ENCODE measurements at regions not wholly inside any gene's neighbourhood (a gene's known extent, or its start where the extent isn't known, plus 50 kb on each side); places are given as distances from the start of the nearest gene placed in this dataset.

- H3K9me3 ChIP-seq (replicated peaks; ENCODE audit: control insufficient read depth, insufficient read depth, low read depth, low read length), result no peaks in the 10 kb centered on the region
- no peak overlapping the region for H3K27ac ChIP-seq (ENCODE audit: extremely low read depth, low read depth, low read length)
- no peak for ATAC-seq
- no TSS peak for BruUV-seq (replicated peaks)
- H2AFZ ChIP-seq (ENCODE audit: low read depth, low read length), result no peak overlapping the region
- H3K36me3 ChIP-seq (ENCODE audit: control insufficient read depth, insufficient read depth, low read length), result no peaks in the 10 kb centered on the region
- no peaks in the 10 kb centered on the region for H4K20me1 ChIP-seq (replicated peaks; ENCODE audit: control insufficient read depth, insufficient read depth, low read length)
- intact Hi-C loops (cut with micrococcal nuclease) (no loop called here), in situ Hi-C loops (cut with MboI) (no loop called here)
- no peaks in the 10 kb centered on the region for H3K79me2 ChIP-seq (ENCODE audit: control insufficient read depth, insufficient read depth, low read length)
- no peaks in the 10 kb centered on the region for H3K9me1 ChIP-seq (ENCODE audit: control insufficient read depth, insufficient read depth, low read length)
- no peak overlapping the region for H3K4me3 ChIP-seq
- no peaks in the 10 kb centered on the region for H3K27me3 ChIP-seq (ENCODE audit: control insufficient read depth in 2 of 2, insufficient read depth in 2 of 2, low read length in 2 of 2)
- 0% methylated on average over 1 of the region's 1 CpG for whole genome bisulfite sequencing (ENCODE audit: insufficient coverage, low coverage, missing lambda C conversion rate)
- no peak for DNase-seq (ENCODE audit: extremely low read depth in 1 of 4, low spot score in 3 of 4)
- POLR2A ChIA-PET, result interaction anchor here (0.5 to 0.9 kb wide), 2 partner anchors 10 to 12 kb away, joined by 3 read pairs; no protein-coding TSS in a partner anchor
- CTCF ChIA-PET (ENCODE audit: low intra/inter-chr PET ratio), result no interaction called here
- no peak overlapping the region for H3K4me2 ChIP-seq (ENCODE audit: insufficient read depth, low read length)
- H3K9ac ChIP-seq (ENCODE audit: insufficient read depth in 1 of 2, low read depth in 2 of 2, low read length in 2 of 2), result no peak overlapping the region
- no peaks in the 10 kb centered on the region for H3K4me1 ChIP-seq (replicated peaks in 1 of 2; ENCODE audit: control insufficient read depth in 2 of 2, insufficient read depth in 2 of 2, low read length in 2 of 2)
- no peak for FAIRE-seq
- TF ChIP-seq POLR3G (IDR thresholded peaks at IDR 0.05; ENCODE audit: extremely low read depth, insufficient read length, insufficient replicate concordance) (no peak), PML (IDR thresholded peaks at IDR 0.05; ENCODE audit: low read length) (no peak), RFX5 (IDR thresholded peaks at IDR 0.05; ENCODE audit: low read depth, low read length) (no peak), CSDE1 (IDR thresholded peaks at IDR 0.05) (no peak), ZNF551 (CRISPR knock-in tag; IDR thresholded peaks at IDR 0.05) (no peak), E2F8 (IDR thresholded peaks at IDR 0.05; ENCODE audit: low read depth, partially characterized antibody) (no peak), SP2 (IDR thresholded peaks at IDR 0.05; ENCODE audit: extremely low read depth, low read depth, low read length, poor library complexity, severe bottlenecking) (no peak), BMI1 (IDR thresholded peaks at IDR 0.05; ENCODE audit: low read length) (no peak), SPI1 (IDR thresholded peaks at IDR 0.05; ENCODE audit: borderline replicate concordance, low read depth, low read length) (no peak), PHB (CRISPR knock-in tag; IDR thresholded peaks at IDR 0.05) (no peak), STAT6 (CRISPR knock-in tag; IDR thresholded peaks at IDR 0.05) (no peak), NONO (IDR thresholded peaks at IDR 0.05; ENCODE audit: low read depth in 2 of 2, low read length in 1 of 2) (no peak), FOS (IDR thresholded peaks at IDR 0.05; ENCODE audit: extremely low read depth, insufficient read length) (no peak), TOE1 (IDR thresholded peaks at IDR 0.05; ENCODE audit: borderline replicate concordance) (no peak), TOE1 (CRISPR knock-in tag; IDR thresholded peaks at IDR 0.05; ENCODE audit: borderline replicate concordance, low read depth) (no peak), PYGO2 (tag; IDR thresholded peaks at IDR 0.05) (no peak), SAFB2 (IDR thresholded peaks at IDR 0.05; ENCODE audit: borderline replicate concordance, low read depth, low read length, severe bottlenecking) (no peak), DMBX1 (CRISPR knock-in tag; IDR thresholded peaks at IDR 0.05; ENCODE audit: borderline replicate concordance) (no peak)
These were observed 378.0 kb downstream of the CCSER2 start for GRCh38 chr10:84706431-84706830.

Measured in K562 (cell line).